ENCODE measurements at regions not wholly inside any gene's neighbourhood (a gene's known extent, or its start where the extent isn't known, plus 50 kb on each side); places are given as distances from the start of the nearest gene placed in this dataset.

DNA sequence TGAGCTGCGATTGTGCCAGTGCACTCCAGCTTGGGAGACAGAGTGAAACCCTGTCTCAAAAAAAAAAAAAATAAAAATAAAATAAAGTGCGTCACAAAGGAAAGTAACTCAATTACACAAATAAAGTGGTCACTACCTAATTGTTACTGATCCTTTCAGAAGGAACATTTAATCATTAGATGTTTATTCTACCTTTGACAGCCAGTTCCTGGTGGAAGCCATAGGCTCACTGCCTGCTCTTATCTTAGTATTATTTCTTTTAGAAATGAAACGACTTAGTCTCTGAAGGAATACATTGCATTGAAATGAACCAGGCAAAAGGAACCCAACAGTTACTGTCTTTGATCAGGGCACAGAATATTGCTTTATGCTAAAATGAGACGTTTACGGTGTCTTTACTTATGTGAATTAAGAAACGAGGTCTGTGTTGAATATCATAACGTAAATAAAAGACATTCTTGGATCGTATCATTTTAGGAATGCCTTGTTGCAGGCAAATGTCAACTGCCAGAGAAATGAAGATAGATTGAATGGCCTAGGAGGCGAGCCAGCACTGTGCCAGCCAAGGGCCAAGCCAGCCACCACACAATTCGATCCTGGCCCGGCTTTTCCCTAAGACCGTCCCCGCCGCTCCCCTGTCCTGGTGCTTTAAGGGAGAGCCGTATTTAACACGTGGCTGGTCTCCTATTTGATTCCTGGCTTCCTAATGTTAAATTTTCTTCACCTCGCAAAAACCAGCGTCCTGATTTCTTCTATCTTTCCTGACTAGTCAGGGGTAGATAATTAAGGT, 136.7 kb upstream of the GMDS start:
- intact Hi-C loops (cut with micrococcal nuclease): no loop called here

DNA sequence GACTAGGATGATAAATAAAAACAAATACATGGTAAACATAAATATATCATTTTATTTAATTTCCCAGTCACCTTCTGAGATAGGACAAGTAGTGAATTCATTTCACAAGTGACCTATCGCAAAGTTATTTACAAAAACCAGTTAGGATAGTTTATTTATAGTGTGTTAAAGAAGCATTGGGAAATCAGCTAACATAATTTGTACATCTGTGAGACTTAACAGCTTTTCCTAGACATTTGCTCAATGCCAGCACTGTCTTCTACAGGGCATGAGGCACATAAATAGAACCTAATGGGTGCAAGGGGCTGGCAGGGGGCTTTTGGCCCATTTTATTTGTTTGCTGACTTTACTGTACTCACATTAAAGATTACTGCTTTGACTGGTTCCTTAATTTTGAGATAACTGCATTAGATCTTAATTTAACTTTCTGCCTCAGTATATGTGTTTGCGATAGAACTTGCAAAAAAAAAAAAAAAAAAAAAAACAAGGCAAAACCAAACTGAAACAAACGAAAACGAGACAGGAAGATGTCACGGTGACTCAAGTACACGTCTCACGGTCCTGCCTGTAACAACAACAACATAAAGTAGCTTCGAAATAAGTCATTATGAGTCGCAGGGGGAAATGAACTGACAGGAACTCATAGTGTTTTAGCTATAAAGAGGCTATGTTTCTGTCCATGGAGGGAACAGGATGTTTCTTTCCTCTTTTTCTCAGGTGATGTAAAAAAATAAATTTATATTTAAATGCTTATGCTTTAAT, 133.7 kb upstream of the GMDS start:
- intact Hi-C loops (cut with micrococcal nuclease): loop anchor here (5.0 kb wide), 1 partner anchor 648 kb away; no protein-coding TSS in a partner anchor

DNA sequence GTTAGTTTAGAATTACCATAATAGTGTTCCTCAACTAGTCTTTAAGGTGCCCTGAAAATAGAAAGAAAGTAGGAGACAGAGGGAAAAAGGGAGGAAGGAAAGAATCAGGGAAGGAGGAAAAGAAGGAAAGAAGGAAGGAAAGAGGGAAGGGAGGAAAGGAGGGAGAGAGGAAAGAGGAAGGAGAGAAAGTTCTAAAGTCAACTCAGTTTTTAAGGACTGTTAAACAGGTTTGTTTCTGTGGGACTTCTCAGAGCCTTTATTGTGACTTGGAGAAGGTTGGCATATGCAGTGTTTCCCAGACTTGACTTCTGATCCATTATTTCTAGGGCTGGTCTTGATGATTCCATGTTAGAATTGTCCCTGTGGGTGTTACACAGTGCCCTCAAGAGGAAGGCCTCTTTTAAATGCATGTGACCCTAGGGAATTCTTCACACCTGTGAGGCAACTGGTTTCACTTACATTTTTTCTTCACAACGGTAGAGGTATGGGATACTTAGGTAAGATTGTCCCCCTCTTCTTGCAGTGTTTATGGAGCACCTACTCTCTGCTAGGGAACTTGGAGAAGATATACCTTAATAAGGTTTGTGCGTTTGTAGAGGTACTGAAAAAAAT, 132.7 kb upstream of the GMDS start:
- intact Hi-C loops (cut with micrococcal nuclease): loop anchor here (5.0 kb wide), 1 partner anchor 649 kb away; no protein-coding TSS in a partner anchor

DNA sequence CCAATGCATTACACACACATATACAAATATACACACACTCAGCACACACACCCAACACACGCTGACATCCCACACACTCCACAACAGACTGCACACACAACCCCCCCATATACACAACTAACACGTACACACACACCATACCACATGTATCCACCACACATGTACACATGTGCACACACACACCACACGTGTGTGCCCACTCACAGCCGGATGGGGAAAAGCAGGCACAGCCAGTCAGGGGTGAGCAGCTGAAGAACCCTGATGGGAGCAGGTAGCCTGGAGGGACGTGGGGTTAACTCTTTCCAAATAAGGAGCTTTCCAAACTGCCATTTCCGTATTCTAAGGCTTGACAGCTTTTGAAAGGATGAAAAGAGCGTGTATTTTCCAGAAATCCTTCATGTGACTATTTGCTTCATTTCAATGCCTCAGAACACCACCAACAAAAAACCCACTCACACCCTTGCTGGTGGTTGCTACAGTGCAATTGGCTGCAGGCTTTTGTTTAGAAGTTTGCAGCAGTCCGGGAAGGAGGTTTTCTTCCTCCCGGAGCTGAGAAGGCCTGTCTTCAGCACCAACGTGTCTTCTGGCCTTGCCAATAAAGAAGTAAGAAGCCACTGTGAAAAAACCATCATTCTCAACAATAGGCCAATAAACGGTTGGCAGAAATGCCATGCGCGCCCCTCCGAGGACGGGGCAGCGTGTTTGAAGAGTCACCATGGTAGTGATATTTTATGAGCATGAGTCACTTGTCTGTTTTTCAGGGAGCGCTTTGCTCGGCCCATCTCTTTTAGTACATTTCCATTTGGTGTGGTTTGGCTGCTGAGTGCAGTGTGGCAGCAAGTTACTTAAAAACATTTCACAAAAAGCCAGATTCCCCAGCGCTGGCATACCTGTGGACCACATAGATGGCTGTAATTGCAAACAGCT, 131.3 kb upstream of the GMDS start:
- intact Hi-C loops (cut with micrococcal nuclease): loop anchor here (5.0 kb wide), 1 partner anchor 651 kb away; no protein-coding TSS in a partner anchor

DNA sequence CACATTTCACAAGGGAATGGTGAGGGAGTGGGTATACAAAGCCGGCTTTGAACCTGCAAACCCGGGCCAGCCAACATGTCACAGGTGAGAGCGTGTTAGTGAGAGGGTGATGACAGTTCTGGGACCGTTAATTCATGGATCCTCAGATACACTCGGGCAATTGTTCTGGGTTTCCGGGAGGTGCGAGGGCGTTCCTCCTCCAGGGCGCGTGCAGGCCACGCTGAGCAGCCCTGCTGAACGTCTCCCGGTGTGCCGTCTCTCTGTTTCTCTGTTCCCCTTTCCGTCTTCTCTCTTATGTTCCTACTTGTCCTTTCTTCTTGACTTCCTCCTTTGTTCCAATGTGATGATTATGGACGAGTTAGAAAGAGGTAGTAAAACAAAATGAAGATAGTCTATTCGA, 130.0 kb upstream of the GMDS start:
- intact Hi-C loops (cut with micrococcal nuclease): loop anchor here (5.0 kb wide), 1 partner anchor 652 kb away; no protein-coding TSS in a partner anchor

DNA sequence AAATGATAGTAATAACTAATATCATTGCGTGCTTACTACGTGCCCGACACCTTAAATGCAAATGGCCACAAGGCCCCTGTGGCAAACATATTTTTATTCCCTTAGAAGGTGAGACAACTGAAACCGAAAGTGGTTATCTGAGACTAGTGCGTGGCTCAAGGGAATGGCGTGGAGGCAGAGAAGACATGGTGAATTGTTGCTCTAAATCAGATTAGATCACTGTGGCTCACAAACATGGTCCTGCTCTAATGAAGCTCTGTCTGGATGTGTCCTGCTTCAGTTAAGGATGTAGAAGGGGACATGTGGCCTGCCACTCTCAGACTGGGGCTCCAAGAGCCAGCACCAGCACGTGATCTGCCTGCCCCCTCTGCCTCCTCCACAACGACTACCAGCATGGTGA, 124.2 kb upstream of the GMDS start:
- intact Hi-C loops (cut with micrococcal nuclease): no loop called here

DNA sequence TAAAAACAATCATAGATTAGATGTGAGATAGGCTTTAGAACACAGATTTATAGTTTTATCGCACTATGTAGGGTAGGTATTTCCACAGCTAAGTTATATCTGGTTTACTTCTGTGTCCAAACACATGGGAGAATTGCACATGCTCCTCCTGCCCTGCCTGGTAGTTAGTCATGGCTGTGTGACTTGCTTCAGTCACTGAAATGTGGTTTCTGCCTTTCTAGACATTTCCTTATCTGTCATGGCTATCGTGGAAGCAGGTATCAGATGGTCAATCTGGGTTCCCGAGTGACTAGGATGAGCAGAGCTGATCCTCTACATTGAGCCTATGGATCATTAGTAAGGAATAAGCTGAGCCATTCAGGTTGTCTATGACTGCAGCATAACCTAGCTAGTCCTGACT, 117.8 kb upstream of the GMDS start:
- intact Hi-C loops (cut with micrococcal nuclease): no loop called here

DNA sequence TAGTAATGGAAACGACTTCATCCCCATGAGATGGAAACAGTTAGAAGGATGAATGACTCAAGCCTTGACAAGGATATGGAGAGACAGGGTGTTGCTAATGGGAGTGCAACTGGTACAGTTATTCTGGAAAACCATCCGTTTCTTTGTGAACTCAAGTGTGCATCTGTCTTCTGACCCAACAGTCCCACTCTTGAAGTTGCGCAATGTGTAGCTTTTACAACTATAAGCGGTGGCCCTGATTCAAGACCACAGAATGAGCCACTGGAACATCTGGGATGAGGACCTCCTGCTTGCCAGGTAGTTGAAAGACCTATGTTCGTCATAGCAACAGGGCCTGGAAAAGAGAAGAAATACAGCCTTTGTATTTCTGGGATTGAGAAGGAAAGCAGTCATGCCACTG, 115.8 kb upstream of the GMDS start:
- intact Hi-C loops (cut with micrococcal nuclease): no loop called here

DNA sequence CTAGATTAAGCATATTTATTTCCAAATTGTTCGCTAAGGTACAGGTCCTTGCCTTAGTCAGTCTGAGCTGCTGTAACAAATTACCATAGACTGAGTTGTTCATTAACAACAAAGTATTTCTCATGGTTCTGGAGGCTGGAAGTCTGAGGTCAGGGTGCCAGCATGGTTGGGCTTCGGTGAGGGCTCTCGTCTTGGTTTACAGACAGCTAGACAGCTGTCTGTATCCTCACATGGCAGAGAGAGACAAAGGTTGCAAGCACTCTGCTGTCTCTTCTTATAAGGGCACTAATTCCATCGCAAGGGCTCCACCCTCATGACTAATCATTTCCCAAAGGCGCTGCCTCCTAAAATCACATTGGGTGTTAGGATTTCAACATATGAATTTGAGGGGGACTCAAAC, 115.3 kb upstream of the GMDS start:
- intact Hi-C loops (cut with micrococcal nuclease): no loop called here

DNA sequence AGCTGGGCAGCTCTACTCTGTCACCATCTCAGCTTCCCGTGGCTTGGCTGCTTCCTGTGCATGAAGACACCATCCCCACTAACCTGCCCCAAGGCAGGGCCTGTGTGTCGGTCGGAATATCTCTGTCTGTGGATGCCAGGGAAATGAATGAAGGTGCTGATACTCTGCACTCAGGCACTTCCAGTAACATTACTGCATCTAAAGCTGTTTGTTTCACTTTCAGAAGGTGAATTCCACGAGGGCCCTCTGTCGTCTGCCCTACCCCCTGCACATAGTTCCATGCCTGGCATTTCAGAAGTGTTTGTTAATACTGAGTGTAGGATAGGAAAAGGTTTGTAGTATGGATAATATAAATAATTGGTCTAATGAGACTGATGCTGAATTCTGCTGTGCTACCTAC, 114.7 kb upstream of the GMDS start:
- intact Hi-C loops (cut with micrococcal nuclease): no loop called here

DNA sequence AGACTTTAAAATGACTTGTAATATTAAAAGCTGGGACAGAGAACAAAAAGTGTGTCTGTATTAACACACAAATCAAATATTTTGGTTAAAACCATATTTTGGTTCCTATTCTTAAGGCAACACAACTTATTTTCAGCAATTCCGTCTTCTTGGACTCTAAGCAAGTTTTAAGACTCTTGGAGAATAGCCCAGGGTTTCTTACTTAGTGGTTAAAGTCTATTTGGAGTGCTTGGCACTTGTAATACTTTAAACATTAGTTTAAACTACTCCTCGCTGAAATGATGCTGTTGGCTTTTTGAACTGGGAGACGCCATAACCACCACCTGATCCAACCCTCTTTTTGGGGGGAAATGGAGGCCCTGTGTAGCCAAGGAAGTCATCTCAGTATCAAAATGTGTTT, 109.7 kb upstream of the GMDS start:
- intact Hi-C loops (cut with micrococcal nuclease): no loop called here

DNA sequence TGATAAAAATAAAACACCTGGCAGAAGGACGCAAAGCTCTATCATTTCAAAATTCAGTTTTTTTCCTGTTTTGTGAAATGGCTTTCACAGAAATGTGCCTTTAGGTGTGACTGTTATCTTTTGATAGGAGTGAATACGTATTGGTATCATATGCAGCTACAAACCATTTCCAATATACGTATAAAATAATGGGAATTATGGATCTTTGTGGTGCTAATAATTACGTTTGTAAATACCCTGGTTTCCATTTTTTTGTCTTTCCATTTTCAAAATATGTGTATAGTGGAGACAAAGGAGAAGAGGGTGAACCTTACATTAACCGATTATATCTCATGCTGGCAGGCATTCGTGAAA, 108.7 kb upstream of the GMDS start:
- intact Hi-C loops (cut with micrococcal nuclease): loop anchor here (1.0 to 5.0 kb wide), 6 partner anchors 145 to 758 kb away; no protein-coding TSS in a partner anchor

DNA sequence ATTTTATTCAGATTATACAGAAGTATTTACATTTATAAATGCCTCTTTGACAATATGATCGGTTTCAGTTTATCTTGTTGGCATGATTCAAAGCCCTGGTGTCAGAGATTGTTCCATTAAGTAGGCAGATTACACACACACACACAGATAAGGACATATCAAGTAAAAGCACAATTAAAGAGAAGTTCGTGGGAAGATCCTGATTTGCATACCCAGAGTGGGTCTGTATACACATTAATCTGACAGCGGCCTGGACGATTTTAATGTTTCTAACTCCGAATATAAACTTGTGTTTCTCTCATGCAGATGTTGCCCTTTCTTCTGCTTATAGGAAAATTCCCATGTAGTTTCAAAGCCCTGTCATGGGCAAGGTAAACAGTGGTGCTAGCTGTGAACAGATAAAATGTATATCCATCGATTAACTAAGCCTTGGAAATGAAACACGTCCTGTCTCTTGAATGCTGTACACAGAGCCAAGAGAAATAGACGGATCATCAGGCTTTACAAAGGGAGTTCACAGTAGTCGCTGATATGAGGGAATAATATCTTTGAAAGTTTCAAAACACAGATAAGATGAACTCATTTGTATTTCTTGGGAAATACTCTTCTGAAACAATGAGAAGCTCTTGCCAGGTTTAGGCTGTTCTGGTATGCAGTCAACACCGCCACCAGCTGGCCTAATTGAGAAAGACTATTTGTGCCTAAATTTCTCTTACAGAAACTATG, 108.2 kb upstream of the GMDS start:
- intact Hi-C loops (cut with micrococcal nuclease): loop anchor here (1.0 to 5.0 kb wide), 7 partner anchors 144 to 757 kb away; no protein-coding TSS in a partner anchor

DNA sequence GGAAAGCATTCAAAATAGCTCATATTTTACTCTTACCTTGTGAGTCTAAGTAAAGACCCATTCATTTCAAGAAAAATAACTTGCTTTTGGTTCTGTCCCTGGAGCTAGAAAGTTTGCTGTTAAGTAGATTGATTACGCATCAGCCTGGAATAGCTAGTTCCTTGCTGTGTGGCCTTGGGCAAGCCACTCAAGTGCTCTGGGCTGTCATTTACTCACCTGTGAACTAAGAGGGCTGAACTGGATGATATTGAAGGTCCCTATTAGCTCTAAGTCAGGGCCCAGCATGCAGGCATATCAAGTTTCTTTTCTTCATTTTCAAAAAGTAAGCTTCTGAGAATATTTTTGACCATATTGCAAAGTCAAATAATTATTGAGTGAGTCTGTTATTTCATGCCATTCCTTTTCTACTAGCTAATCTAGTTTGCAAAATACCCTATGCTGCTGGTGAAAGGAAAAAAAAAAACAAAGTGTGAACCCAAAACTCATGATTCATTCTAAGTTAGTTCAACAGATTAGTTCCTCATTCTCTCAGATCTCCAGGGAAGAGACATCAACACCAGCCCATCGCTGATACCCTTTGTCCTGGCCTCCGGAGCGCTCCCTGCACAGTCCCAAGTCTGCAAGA, 106.5 kb upstream of the GMDS start:
- intact Hi-C loops (cut with micrococcal nuclease): loop anchor here (5.0 kb wide), 1 partner anchor 460 kb away; no protein-coding TSS in a partner anchor

DNA sequence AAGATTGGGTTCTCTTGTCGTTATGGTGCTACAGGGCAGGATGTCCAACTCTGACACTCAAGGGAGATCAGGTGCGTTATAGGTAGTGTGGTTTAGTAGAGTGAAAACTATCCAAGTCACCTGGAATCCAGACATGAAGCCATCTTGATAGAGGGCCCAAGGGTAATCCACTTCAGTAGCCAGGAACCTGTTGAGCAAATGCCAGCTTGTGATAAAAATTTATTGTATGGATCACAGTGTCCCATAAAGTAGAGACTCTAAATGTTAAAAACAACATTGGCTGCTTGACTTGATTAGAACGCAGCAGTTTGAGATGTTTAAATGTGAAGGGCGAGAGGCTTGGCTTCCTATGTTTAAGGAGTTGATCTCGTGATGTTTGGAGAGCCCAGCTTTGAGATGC, 105.7 kb upstream of the GMDS start:
- intact Hi-C loops (cut with micrococcal nuclease): loop anchor here (5.0 kb wide), 1 partner anchor 459 kb away; no protein-coding TSS in a partner anchor

DNA sequence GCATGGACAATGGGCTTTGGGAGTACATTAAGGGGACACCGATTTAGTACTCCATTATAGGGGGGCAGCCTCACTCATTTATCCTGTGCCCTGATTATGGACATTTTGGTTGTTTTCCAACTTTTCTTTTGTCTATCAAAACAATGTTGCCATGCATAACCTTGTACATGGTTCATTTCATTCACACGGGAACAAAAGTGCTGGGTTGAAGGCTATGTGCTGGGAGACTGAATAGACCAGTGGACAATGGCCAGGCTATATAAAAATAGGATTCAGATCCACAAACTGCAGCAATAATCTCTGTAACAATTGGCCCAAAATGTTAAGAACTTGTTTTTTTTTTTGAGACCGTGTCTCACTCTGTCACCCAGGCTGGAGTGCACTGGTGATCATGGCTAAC, 100.7 kb upstream of the GMDS start:
- intact Hi-C loops (cut with micrococcal nuclease): no loop called here

DNA sequence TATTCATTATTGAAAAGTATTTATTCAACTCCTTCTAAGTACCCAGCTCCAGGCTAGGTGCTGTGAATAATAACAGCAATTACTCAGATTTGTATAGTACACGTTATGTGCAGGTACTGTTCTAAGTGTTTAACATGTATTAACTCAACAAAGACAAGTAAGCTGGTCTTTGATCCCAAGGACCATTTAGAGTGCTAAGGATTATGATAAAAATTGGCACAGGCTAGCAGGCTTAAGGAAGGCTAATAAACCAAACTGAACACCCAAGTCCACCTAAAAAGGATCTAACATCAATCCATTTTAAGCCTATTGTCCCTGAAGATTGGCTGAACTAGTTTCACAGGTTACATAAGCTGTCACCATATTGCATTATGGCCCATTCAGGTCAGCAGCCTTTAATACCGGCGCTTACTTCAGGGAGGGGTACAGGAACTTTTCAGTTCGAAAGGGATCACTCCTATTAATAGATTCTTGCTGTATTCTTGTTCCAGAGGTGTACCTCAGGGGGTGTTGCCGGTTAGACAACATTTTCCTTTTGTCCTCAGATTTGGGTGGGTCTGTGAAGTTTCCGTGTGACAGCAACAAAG, 99.0 kb upstream of the GMDS start:
- intact Hi-C loops (cut with micrococcal nuclease): no loop called here

DNA sequence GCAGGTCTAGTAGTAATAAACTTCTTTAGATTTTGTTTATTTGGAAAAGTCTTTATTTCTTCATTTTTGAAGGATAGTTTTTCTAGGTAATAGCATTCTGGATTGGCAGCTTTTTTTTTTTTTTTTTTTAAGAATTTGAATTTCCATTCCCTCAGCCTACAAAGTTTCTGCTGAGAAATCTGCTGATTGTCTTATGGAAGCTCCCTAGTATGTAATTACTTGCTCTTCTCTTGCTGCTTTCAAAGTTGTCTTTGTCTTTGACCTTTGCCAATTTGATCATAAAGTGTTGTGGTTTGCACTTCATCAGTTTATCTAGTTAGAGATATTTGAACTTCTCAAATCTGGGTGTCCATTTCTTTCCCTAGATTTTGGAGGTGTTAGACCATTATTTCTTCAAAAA, 82.2 kb upstream of the GMDS start:
- intact Hi-C loops (cut with micrococcal nuclease): no loop called here

DNA sequence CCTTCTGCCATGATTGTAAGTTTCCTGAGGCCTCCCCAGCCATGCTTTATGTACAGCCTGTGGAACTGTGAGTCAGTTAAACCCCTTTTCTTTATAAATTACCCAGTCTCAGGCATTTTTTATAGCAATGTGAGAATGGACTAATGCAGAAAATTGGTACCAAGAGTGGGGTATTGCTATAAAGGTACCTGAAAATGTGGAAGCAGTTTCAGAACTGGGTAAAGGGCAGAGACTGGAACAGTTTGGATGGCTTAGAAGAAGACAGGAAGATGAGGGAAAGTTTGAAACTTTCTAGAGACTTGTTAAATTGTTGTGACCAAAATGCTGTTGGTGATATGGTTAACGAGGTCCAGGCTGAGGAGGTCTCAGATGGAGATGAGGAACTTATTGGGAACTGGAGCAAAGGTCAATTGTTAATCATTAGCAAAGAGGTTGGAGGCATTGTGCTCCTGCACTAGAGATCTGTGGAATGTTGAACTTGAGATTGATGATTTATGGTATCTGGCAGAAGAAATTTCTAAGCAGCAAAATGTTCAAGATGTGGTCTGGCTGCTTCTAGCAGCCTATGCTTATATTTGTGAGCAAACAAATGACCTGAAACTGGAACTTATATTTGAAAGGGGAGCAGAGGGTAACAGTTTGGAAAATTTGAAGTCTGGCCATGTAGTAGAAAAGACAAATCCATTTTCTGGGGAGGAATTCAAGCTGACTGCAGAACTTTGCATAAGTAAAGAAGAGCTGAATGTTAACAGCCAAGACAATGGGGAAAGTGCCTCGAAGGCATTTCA, 79.0 kb upstream of the GMDS start:
- intact Hi-C loops (cut with micrococcal nuclease): no loop called here

Measured in T-helper 1 cell treated with Interleukin-12 subunit alpha and Interleukin-12 subunit beta and Interleukin-4 antibody, amounts not matched to agents 30 ng/mL and 1 ng/mL, for 36 hours (primary cell).